SK-N-SH treated with all-trans-retinoic acid at 6 μM for 48 hours (cell line): ENCODE measurements at regions not wholly inside any gene's neighbourhood (a gene's known extent, or its start where the extent isn't known, plus 50 kb on each side); places are given as distances from the start of the nearest gene placed in this dataset.

ENCODE experiments used
- ATAC-seq: fragments of 200-7000 bp; cut with Tn5 transposase; 3 replicates; pipeline ENCODE4 v1.9.1; 2020; ENCODE audit warnings: mild to moderate bottlenecking, moderate library complexity
- ARNTL ChIP-seq: fragments of 450-650 bp; formaldehyde crosslinking; IDR thresholded peaks from 2 replicates; pipeline ENCODE4 v1.5.0; 2020; ENCODE audit warnings: low read depth, mild to moderate bottlenecking, moderate library complexity, borderline replicate concordance
- BACH2 ChIP-seq: fragments of 250-450 bp; sonication (Bioruptor Pico); IDR thresholded peaks from 2 replicates; pipeline ENCODE4 v1.9.0; 2021; ENCODE audit warnings: mild to moderate bottlenecking, borderline replicate concordance
- CSDC2 ChIP-seq: fragments of 250-450 bp; sonication (Bioruptor Pico); IDR thresholded peaks from 2 replicates; pipeline ENCODE4 v1.5.0; 2020; ENCODE audit warnings: mild to moderate bottlenecking, moderate library complexity
- ESRRG ChIP-seq: fragments of 250-450 bp; sonication (Bioruptor Pico); IDR thresholded peaks from 2 replicates; pipeline ENCODE4 v1.6.1; 2021; ENCODE audit warnings: mild to moderate bottlenecking
- ISL1 ChIP-seq: fragments of 250-450 bp; sonication (Bioruptor Pico); IDR thresholded peaks from 2 replicates; pipeline ENCODE4 v2.1.2; 2022; ENCODE audit warnings: mild to moderate bottlenecking, moderate library complexity
- OSR1 ChIP-seq: fragments of 250-450 bp; sonication (Bioruptor Pico); IDR thresholded peaks from 2 replicates; pipeline ENCODE4 v1.8.0; 2022; ENCODE audit warnings: moderate library complexity, mild to moderate bottlenecking, inconsistent platforms
- PPARA ChIP-seq: fragments of 250-450 bp; sonication (Bioruptor Pico); IDR thresholded peaks from 2 replicates; pipeline ENCODE4 v1.5.0; 2020; ENCODE audit warnings: mild to moderate bottlenecking, borderline replicate concordance
- RARB ChIP-seq: fragments of 250-450 bp; sonication (Bioruptor Pico); IDR thresholded peaks from 2 replicates; pipeline ENCODE4 v1.8.0; 2021; ENCODE audit warnings: mild to moderate bottlenecking, moderate library complexity
- SNAI2 ChIP-seq: fragments of 250-450 bp; sonication (Bioruptor Pico); IDR thresholded peaks from 2 replicates; pipeline ENCODE4 v1.5.0; 2020; ENCODE audit warnings: mild to moderate bottlenecking, moderate library complexity
- TCF4 ChIP-seq: fragments of 250-450 bp; sonication (Bioruptor Pico); IDR thresholded peaks from 2 replicates; pipeline ENCODE4 v1.8.0; 2021; ENCODE audit warnings: mild to moderate bottlenecking, moderate library complexity, borderline replicate concordance
- TOX ChIP-seq: fragments of 250-450 bp; sonication (Bioruptor Pico); IDR thresholded peaks from 2 replicates; pipeline ENCODE4 v1.8.0; 2021; ENCODE audit warnings: mild to moderate bottlenecking, moderate library complexity, borderline replicate concordance
- TSHZ2 ChIP-seq: fragments of 250-450 bp; sonication (Bioruptor Pico); IDR thresholded peaks from 2 replicates; pipeline ENCODE4 v1.5.0; 2020; ENCODE audit warnings: mild to moderate bottlenecking, moderate library complexity
- ZC3H10 ChIP-seq: fragments of 250-450 bp; sonication (Bioruptor Pico); IDR thresholded peaks from 2 replicates; pipeline ENCODE4 v1.5.1; 2021; ENCODE audit warnings: mild to moderate bottlenecking, moderate library complexity
- ZFP3 ChIP-seq: fragments of 250-450 bp; sonication (Bioruptor Pico); IDR thresholded peaks from 2 replicates; pipeline ENCODE4 v1.5.0; 2020; ENCODE audit warnings: mild to moderate bottlenecking, moderate library complexity
- ZFP30 ChIP-seq: fragments of 450-650 bp; formaldehyde crosslinking; IDR thresholded peaks from 2 replicates; pipeline ENCODE4 v1.5.0; 2022; ENCODE audit warnings: mild to moderate bottlenecking, moderate library complexity
- ZNF70 ChIP-seq: fragments of 450-650 bp; formaldehyde crosslinking; IDR thresholded peaks from 2 replicates; pipeline ENCODE4 v1.5.0; 2020; ENCODE audit warnings: mild to moderate bottlenecking, moderate library complexity
- ZNF8 ChIP-seq: fragments of 450-650 bp; formaldehyde crosslinking; IDR thresholded peaks from 2 replicates; pipeline ENCODE4 v1.5.0; 2020; ENCODE audit warnings: mild to moderate bottlenecking, moderate library complexity
- TF ChIP-seq, protein P1 (sequence below): fragments of 250-450 bp; sonication (Bioruptor Pico); IDR thresholded peaks from 2 replicates; pipeline ENCODE4 v1.5.1; 2021; ENCODE audit warnings: mild to moderate bottlenecking, moderate library complexity
- TF ChIP-seq, protein P2 (sequence below): fragments of 250-450 bp; sonication (Bioruptor Pico); IDR thresholded peaks from 2 replicates; pipeline ENCODE4 v1.8.0; 2021; ENCODE audit warnings: low read depth, mild to moderate bottlenecking, moderate library complexity, borderline replicate concordance
- TF ChIP-seq, protein P3 (sequence below): fragments of 250-450 bp; sonication (Bioruptor Pico); IDR thresholded peaks from 2 replicates; pipeline ENCODE4 v1.8.0; 2020; ENCODE audit warnings: mild to moderate bottlenecking, moderate library complexity, borderline replicate concordance

DNA sequence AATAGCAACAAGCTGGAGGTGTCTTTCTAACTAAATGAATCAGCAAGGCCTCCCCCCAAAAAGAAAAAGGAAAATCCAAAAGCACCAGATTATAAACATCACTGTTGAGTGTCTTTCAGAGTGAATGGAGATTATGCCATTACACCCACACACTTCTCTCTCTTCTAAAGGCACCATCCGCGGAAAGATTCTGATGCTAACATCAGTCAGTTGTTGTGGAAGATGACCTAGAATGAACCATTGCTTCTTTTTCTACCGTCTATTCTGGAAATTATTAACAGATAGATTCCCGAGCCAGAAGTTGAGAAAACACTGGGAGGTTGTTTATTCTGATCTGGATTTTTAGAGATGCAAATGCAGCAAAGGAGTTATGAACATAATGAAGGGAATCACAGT, 60.9 kb upstream of the FAM20A start:
- no peak for TF ChIP-seq ESRRG
- no peak for TF ChIP-seq SNAI2
- TF ChIP-seq ZFP3 = no peak
- TF ChIP-seq ARNTL (CRISPR knock-in tag) = no peak
- no peak for TF ChIP-seq ZNF70 (CRISPR knock-in tag)
- no peak for TF ChIP-seq TOX (CRISPR knock-in tag)
- TF ChIP-seq, protein P1, sequence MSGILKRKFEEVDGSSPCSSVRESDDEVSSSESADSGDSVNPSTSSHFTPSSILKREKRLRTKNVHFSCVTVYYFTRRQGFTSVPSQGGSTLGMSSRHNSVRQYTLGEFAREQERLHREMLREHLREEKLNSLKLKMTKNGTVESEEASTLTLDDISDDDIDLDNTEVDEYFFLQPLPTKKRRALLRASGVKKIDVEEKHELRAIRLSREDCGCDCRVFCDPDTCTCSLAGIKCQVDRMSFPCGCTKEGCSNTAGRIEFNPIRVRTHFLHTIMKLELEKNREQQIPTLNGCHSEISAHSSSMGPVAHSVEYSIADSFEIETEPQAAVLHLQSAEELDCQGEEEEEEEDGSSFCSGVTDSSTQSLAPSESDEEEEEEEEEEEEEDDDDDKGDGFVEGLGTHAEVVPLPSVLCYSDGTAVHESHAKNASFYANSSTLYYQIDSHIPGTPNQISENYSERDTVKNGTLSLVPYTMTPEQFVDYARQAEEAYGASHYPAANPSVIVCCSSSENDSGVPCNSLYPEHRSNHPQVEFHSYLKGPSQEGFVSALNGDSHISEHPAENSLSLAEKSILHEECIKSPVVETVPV = no peak
- TF ChIP-seq RARB (CRISPR knock-in tag) = no peak
- no peak for TF ChIP-seq ZC3H10
- no peak for ATAC-seq

DNA sequence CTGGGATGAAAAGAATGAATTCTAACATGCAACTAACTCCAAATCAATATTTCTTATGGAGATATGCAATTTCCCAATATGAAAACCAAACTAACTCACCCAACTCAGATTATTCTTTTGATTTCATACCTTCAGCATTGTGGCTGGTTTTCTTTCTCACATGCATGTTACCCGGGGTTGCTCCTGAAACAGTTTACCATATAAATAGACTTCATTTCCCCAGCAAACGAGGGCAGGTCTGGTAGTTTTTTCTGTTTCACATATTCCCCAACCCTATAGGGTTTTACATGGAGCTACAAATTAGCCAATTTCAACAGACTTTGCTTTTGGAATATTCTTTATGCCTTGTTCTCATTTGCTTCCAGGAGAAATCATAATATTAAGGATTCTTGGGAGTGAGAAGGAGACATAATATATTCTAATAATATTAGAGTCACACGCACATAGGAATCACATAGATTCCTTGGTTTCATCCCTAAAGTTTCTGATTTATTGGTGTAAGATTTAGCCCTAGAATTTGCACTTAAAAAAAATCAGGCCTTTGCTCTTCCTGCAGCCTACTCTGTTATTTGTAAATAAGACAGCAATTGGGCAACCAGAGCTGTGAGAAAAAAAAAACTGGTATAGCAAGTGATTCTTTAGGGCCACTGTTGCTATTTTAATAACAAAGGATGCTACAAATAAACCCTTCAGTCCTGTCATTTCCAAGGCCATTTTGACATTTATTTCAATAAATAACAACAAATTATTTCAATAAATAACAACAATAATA, 60.3 kb upstream of the FAM20A start:
- ATAC-seq = no peak
- TF ChIP-seq BACH2 (CRISPR knock-in tag) (no peak), ARNTL (CRISPR knock-in tag) (no peak), OSR1 (no peak), RARB (CRISPR knock-in tag) (no peak), ZNF8 (CRISPR knock-in tag) (no peak), CSDC2 (CRISPR knock-in tag) (no peak), PPARA (CRISPR knock-in tag) (no peak), ZC3H10 (no peak), TCF4 (no peak)
- TF ChIP-seq, protein P2, sequence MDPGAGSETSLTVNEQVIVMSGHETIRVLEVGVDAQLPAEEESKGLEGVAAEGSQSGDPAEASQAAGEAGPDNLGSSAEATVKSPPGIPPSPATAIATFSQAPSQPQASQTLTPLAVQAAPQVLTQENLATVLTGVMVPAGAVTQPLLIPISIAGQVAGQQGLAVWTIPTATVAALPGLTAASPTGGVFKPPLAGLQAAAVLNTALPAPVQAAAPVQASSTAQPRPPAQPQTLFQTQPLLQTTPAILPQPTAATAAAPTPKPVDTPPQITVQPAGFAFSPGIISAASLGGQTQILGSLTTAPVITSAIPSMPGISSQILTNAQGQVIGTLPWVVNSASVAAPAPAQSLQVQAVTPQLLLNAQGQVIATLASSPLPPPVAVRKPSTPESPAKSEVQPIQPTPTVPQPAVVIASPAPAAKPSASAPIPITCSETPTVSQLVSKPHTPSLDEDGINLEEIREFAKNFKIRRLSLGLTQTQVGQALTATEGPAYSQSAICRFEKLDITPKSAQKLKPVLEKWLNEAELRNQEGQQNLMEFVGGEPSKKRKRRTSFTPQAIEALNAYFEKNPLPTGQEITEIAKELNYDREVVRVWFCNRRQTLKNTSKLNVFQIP (CRISPR knock-in tag) = no peak
- TF ChIP-seq, protein P3, sequence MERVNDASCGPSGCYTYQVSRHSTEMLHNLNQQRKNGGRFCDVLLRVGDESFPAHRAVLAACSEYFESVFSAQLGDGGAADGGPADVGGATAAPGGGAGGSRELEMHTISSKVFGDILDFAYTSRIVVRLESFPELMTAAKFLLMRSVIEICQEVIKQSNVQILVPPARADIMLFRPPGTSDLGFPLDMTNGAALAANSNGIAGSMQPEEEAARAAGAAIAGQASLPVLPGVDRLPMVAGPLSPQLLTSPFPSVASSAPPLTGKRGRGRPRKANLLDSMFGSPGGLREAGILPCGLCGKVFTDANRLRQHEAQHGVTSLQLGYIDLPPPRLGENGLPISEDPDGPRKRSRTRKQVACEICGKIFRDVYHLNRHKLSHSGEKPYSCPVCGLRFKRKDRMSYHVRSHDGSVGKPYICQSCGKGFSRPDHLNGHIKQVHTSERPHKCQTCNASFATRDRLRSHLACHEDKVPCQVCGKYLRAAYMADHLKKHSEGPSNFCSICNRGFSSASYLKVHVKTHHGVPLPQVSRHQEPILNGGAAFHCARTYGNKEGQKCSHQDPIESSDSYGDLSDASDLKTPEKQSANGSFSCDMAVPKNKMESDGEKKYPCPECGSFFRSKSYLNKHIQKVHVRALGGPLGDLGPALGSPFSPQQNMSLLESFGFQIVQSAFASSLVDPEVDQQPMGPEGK (CRISPR knock-in tag) = no peak

DNA sequence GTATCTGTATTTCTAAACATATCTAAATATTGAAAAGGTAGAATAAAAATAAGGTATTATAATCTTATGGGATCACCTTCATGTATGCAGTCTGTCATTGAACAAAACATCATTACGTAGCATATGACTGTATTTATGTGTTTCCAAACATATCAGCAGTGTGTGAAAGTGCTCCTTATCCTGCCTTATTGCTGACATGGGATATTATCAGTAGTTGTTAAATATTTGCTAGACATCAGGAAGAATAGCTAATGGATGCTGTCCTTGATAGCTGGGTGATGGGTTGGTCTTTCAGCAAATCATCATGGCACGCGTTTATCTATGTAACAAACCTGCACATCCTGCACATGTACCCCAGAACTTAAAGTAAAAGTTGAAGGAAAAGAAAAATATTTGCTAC, 59.1 kb upstream of the FAM20A start:
- ATAC-seq = no peak
- TF ChIP-seq TSHZ2 (CRISPR knock-in tag) (no peak), ISL1 (CRISPR knock-in tag) (no peak)

DNA sequence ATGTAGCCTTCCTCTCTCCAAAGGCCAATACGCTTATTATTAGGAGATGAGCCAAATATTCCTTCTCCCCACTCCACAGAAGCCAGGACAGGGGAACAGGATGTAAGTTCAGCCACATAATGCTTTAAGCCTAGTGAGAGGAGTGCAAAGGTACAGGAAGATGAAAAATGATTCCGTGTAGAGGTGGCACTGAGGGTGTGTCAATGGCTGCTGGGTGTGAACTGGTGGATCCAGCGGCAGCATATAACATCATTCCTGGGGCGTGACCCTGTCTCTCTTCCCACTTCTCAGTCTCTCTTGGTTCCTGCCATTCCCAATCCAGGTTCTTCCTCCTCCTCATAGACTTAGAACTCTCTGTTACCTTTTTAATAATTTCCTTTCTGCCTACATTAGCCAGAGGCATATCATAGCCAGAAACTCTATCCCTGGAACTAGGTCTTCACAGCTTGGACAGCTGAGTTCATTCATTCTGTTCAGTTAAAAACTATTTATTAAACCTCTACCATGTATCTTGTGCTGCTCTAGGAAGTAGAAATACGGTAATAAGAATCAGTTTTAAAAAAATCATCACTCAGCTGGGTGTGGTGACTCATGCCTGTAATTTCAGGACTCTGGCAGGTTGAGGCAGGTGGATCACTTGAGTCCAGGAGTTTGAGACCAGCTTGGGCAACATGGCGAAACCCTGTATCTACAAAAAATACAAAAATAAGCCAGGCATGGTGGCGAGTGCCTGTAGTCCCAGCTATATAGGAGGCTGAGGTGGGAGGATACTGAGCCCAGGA, 58.0 kb upstream of the FAM20A start:
- ATAC-seq = no peak
- TF ChIP-seq TCF4 = no peak
- TF ChIP-seq, protein P2 (CRISPR knock-in tag) = no peak
- TF ChIP-seq ZNF8 (CRISPR knock-in tag) = no peak
- TF ChIP-seq BACH2 (CRISPR knock-in tag) = no peak
- TF ChIP-seq PPARA (CRISPR knock-in tag) = no peak
- TF ChIP-seq ESRRG = no peak
- no peak for TF ChIP-seq OSR1
- no peak for TF ChIP-seq ZNF70 (CRISPR knock-in tag)
- TF ChIP-seq ZFP30 (CRISPR knock-in tag) = no peak
- no peak for TF ChIP-seq TSHZ2 (CRISPR knock-in tag)
